A549 (cell line): ENCODE measurements at regions not wholly inside any gene's neighbourhood (a gene's known extent, or its start where the extent isn't known, plus 50 kb on each side); places are given as distances from the start of the nearest gene placed in this dataset.

Experiments used
- ATAC-seq, 2 experiments: fragments of 200-7000 bp in 1 of 2; fragments of >200 bp in 1 of 2; cut with Nextera tagmentation in 1 of 2; cut with Tn5 transposase in 1 of 2; 3 replicates each; pipeline versions ENCODE4 v1.8.0 to v1.9.1; 2018 to 2020; ENCODE audit warnings: mild to moderate bottlenecking in 1 of 2, moderate library complexity in 1 of 2
- CTCF ChIA-PET: fragments of 300-600 bp; sonication (Branson Sonifier 250); formaldehyde crosslinking; extraction: SDS; loops from one replicate; lab custom pipeline; 2021; ENCODE audit warnings: antibody characterized with exemption, inconsistent platforms; lab: Yijun Ruan, JAX
- POLR2A ChIA-PET: fragments of 350-600 bp; formaldehyde crosslinking; extraction: SDS; loops from one replicate; lab custom pipeline; 2021; ENCODE audit warnings: antibody characterized with exemption, inconsistent platforms; lab: Yijun Ruan, JAX
- DNase-seq, 2 experiments: peaks; one replicate each; pipeline versions ENCODE4 v3.0.0 to v3.0.0-alpha.2; 2011 to 2016; ENCODE audit warnings: low read depth in 1 of 2, low spot score in 1 of 2
- FAIRE-seq: peaks from 2 replicates; lab custom pipeline; 2011; peaks lifted over from hg19 to GRCh38; lab: Jason Lieb, UNC
- H3K27ac ChIP-seq, 2 experiments: fragments of >200 bp; sonication (Bioruptor Twin); formaldehyde crosslinking; 3 replicates each; pipeline ENCODE4 v1.5.1; 2016 to 2017
- H3K4me1 ChIP-seq: fragments of >200 bp; sonication (Bioruptor Twin); formaldehyde crosslinking; 3 replicates; pipeline ENCODE4 v1.6.1; 2016
- H3K4me2 ChIP-seq: fragments of >200 bp; sonication (Bioruptor Twin); formaldehyde crosslinking; 3 replicates; pipeline ENCODE4 v1.6.1; 2016
- H3K4me3 ChIP-seq: fragments of >200 bp; sonication (Bioruptor Twin); formaldehyde crosslinking; 3 replicates; pipeline ENCODE4 v1.5.1; 2016
- H3K9me3 ChIP-seq: fragments of >200 bp; sonication (Bioruptor Twin); formaldehyde crosslinking; 3 replicates; pipeline ENCODE4 v1.6.1; 2016
- BCL3 ChIP-seq: fragments of >200 bp; sonication (Bioruptor Twin); formaldehyde crosslinking; IDR thresholded peaks from 3 replicates; pipeline ENCODE4 v1.6.1; 2016
- BHLHE40 ChIP-seq: IDR thresholded peaks from 2 replicates; pipeline ENCODE4 v1.6.1; 2012; ENCODE audit warnings: low read depth, low read length, inconsistent platforms
- CBX2 ChIP-seq: fragments of 200-600 bp; sonication (generic); IDR thresholded peaks from 2 replicates; pipeline ENCODE4 v1.6.1; 2016; ENCODE audit warnings: low read depth, mild to moderate bottlenecking, borderline replicate concordance
- CEBPB ChIP-seq, 2 experiments: fragments of >200 bp in 1 of 2; sonication (Bioruptor Twin) in 1 of 2; formaldehyde crosslinking in 1 of 2; IDR thresholded peaks; 2 replicates each; pipeline ENCODE4 v1.6.1; 2012 to 2016
- CHD2 ChIP-seq: fragments of 150-350 bp; IDR thresholded peaks from 2 replicates; pipeline ENCODE4 v1.6.1; 2014; ENCODE audit warnings: low read length; ENCODE audit not compliant: partially characterized antibody
- CHD4 ChIP-seq: fragments of 200-600 bp; sonication (generic); IDR thresholded peaks from 2 replicates; pipeline ENCODE4 v1.6.1; 2016; ENCODE audit warnings: antibody characterized with exemption, mild to moderate bottlenecking, borderline replicate concordance
- E2F6 ChIP-seq: IDR thresholded peaks from 2 replicates; pipeline ENCODE4 v1.6.1; 2012; ENCODE audit warnings: low read depth, borderline replicate concordance
- EHF ChIP-seq: fragments of 250-450 bp; sonication (Bioruptor Pico); IDR thresholded peaks from 2 replicates; pipeline ENCODE4 v1.5.0; 2020; ENCODE audit warnings: mild to moderate bottlenecking
- EHMT2 ChIP-seq: fragments of 200-600 bp; sonication (generic); IDR thresholded peaks from 2 replicates; pipeline ENCODE4 v1.6.1; 2016; ENCODE audit warnings: antibody characterized with exemption, low read depth, mild to moderate bottlenecking, moderate library complexity
- ELK1 ChIP-seq: fragments of 150-350 bp; IDR thresholded peaks from 2 replicates; pipeline ENCODE4 v1.6.1; 2014; ENCODE audit warnings: low read depth, mild to moderate bottlenecking, low read length
- EP300 ChIP-seq, 2 experiments: fragments of >200 bp; sonication (Bioruptor Twin); formaldehyde crosslinking; IDR thresholded peaks; 2 replicates in 1 of 2; 3 replicates in 1 of 2; pipeline ENCODE4 v1.6.1; 2016 to 2017
- FOSB ChIP-seq: fragments of 250-450 bp; sonication (Bioruptor Pico); IDR thresholded peaks from 2 replicates; pipeline ENCODE4 v1.5.0; 2020; ENCODE audit warnings: mild to moderate bottlenecking, moderate library complexity
- FOXS1 ChIP-seq: fragments of 250-450 bp; sonication (Bioruptor Pico); IDR thresholded peaks from 2 replicates; pipeline ENCODE4 v1.5.0; 2020; ENCODE audit warnings: mild to moderate bottlenecking, moderate library complexity
- HMGXB4 ChIP-seq: fragments of 250-450 bp; sonication (Bioruptor Pico); IDR thresholded peaks from 2 replicates; pipeline ENCODE4 v1.5.0; 2021; ENCODE audit warnings: mild to moderate bottlenecking, moderate library complexity, borderline replicate concordance
- HOXB13 ChIP-seq: fragments of 250-450 bp; sonication (Bioruptor Pico); IDR thresholded peaks from 2 replicates; pipeline ENCODE4 v1.5.0; 2020; ENCODE audit warnings: low read depth, mild to moderate bottlenecking, moderate library complexity
- JUNB ChIP-seq: fragments of >200 bp; sonication (Bioruptor Twin); formaldehyde crosslinking; IDR thresholded peaks from 2 replicates; pipeline ENCODE4 v1.6.1; 2016
- MYC ChIP-seq: IDR thresholded peaks from 2 replicates; pipeline ENCODE4 v1.6.1; 2012; ENCODE audit warnings: mild to moderate bottlenecking, inconsistent platforms, low read length, improper control_type of control experiment, borderline replicate concordance
- NFE2L2 ChIP-seq: fragments of 150-350 bp; conservative IDR thresholded peaks from 2 replicates; pipeline ENCODE4 v1.6.1; 2014; ENCODE audit warnings: low read length
- NPAS2 ChIP-seq: fragments of 250-450 bp; sonication (Bioruptor Pico); IDR thresholded peaks from 2 replicates; pipeline ENCODE4 v1.8.0; 2022; ENCODE audit warnings: mild to moderate bottlenecking, moderate library complexity, borderline replicate concordance
- POLR2A ChIP-seq: IDR thresholded peaks from 2 replicates; pipeline ENCODE4 v1.6.1; 2012; ENCODE audit warnings: mild to moderate bottlenecking, low read length
- POLR2AphosphoS2 ChIP-seq: conservative IDR thresholded peaks from 2 replicates; pipeline ENCODE4 v1.6.1; 2012; ENCODE audit warnings: low read length, improper control_type of control experiment, inconsistent platforms
- RAD21 ChIP-seq, 2 experiments: fragments of >200 bp in 1 of 2; sonication (Bioruptor Twin) in 1 of 2; formaldehyde crosslinking in 1 of 2; IDR thresholded peaks in 1 of 2; conservative IDR thresholded peaks in 1 of 2; 2 replicates in 1 of 2; 3 replicates in 1 of 2; pipeline ENCODE4 v1.6.1; 2012 to 2018; ENCODE audit warnings: inconsistent platforms in 1 of 2
- RFX5 ChIP-seq: fragments of 450-650 bp; IDR thresholded peaks from 2 replicates; pipeline ENCODE4 v1.7.1; 2014; ENCODE audit warnings: antibody characterized with exemption, mild to moderate bottlenecking, moderate library complexity
- SREBF2 ChIP-seq: fragments of 450-650 bp; IDR thresholded peaks from 2 replicates; pipeline ENCODE4 v1.6.1; 2014; ENCODE audit warnings: mild to moderate bottlenecking, moderate library complexity
- TP53 ChIP-seq: fragments of 250-450 bp; sonication (Bioruptor Pico); IDR thresholded peaks from 2 replicates; pipeline ENCODE4 v1.5.0; 2021; ENCODE audit warnings: mild to moderate bottlenecking, moderate library complexity
- ZFP36 ChIP-seq: fragments of 450-650 bp; IDR thresholded peaks from 2 replicates; pipeline ENCODE4 v1.6.1; 2014; ENCODE audit warnings: borderline replicate concordance; ENCODE audit not compliant: partially characterized antibody
- ZNF302 ChIP-seq: fragments of 250-450 bp; sonication (Bioruptor Pico); IDR thresholded peaks from 2 replicates; pipeline ENCODE4 v1.9.0; 2021; ENCODE audit warnings: inconsistent platforms, mild to moderate bottlenecking, moderate library complexity
- WGBS: methylation state at CpG from one replicate; pipeline ENCODE4 v1.1.6; 2017; ENCODE audit errors: missing lambda C conversion rate; 5-methylcytosine and 5-hydroxymethylcytosine counted together

- TF ChIP-seq HOXB13 (CRISPR knock-in tag) (no peak), EHF (no peak)
- TF ChIP-seq, all 56 proteins: peak for 0
Observed at GRCh38 chr17:77765292-77765691, 193.2 kb upstream of the TNRC6C start (continued).

GRCh38 chr17:77767148-77767547, 191.4 kb upstream of the TNRC6C start:
- ChIA-PET POLR2A (no interaction called here), CTCF (no interaction called here)
- ATAC-seq, result no peak
- FAIRE-seq, result no peak
- DNase-seq, result no peak
- TF ChIP-seq NPAS2 (CRISPR knock-in tag) (no peak), SREBF2 (no peak), FOSB (CRISPR knock-in tag) (no peak), CHD4 (no peak), E2F6 (no peak)
- TF ChIP-seq, all 56 proteins: peak for 0
- no peaks in the 10 kb centered on the region for H3K9me3 ChIP-seq
- no peak overlapping the region for H3K27ac ChIP-seq
- no peak overlapping the region for H3K4me3 ChIP-seq
- H3K4me2 ChIP-seq, result no peak overlapping the region
- no peaks in the 10 kb centered on the region for H3K4me1 ChIP-seq

- Histone ChIP-seq H3K27ac (no peak overlapping the region), H3K4me2 (no peak overlapping the region), H3K9me3 (no peaks in the 10 kb centered on the region), H3K4me1 (no peaks in the 10 kb centered on the region), H3K4me3 (no peak overlapping the region)
- POLR2A ChIA-PET, result interaction anchor here (1.0 kb wide), 1 partner anchor 190 kb away, joined by 3 read pairs; the partner anchor contains the start of gene TNRC6C
- DNase-seq (no peak), FAIRE-seq (no peak), ATAC-seq (no peak; a peak in 1 of 6 replicates)
- 43% methylated on average over 14 of the region's 14 CpGs for WGBS
- no peak for TF ChIP-seq RFX5
- no peak for TF ChIP-seq ELK1
- TF ChIP-seq FOSB (CRISPR knock-in tag), result no peak
- TF ChIP-seq NFE2L2, result no peak
- no peak for TF ChIP-seq HOXB13 (CRISPR knock-in tag)
- no peak for TF ChIP-seq CBX2
- no peak for TF ChIP-seq EHMT2
- no peak for TF ChIP-seq JUNB
- TF ChIP-seq BHLHE40, result no peak
- CTCF ChIA-PET, result interaction anchor here (1.3 to 6.2 kb wide), 3 partner anchors 22 to 251 kb away, joined by 3 to 59 read pairs (median 5); no protein-coding TSS in a partner anchor
Observed at GRCh38 chr17:77768248-77768852, 190.2 kb upstream of the TNRC6C start.

- FAIRE-seq, result no peak
- Histone ChIP-seq H3K4me3 (no peak overlapping the region), H3K4me1 (no peaks in the 10 kb centered on the region), H3K4me2 (no peak overlapping the region), H3K27ac (no peak overlapping the region), H3K9me3 (no peaks in the 10 kb centered on the region)
- TF ChIP-seq FOXS1 (CRISPR knock-in tag) (no peak), ZFP36 (no peak), ZNF302 (CRISPR knock-in tag) (no peak), BCL3 (no peak), HMGXB4 (CRISPR knock-in tag) (no peak), CHD2 (no peak), RAD21 (conservative IDR thresholded peaks at IDR 0.05 in 1 of 2, IDR thresholded peaks at IDR 0.05 in 1 of 2) (no peak), RFX5 (no peak), E2F6 (no peak), CEBPB (IDR thresholded peaks at IDR 0.05) (no peak), MYC (no peak), TP53 (CRISPR knock-in tag) (no peak), POLR2AphosphoS2 (no peak), EP300 (IDR thresholded peaks at IDR 0.05) (no peak), POLR2A (no peak)
- CTCF ChIA-PET, result interaction anchor here (1.1 to 6.2 kb wide), 6 partner anchors 16 to 271 kb away, joined by 3 to 59 read pairs (median 4); no protein-coding TSS in a partner anchor
- no peak for ATAC-seq
- POLR2A ChIA-PET, result interaction anchor here (1.0 kb wide), 1 partner anchor 189 kb away, joined by 3 read pairs; the partner anchor contains the start of gene TNRC6C
- no peak for DNase-seq
- WGBS, result 70% methylated on average over 7 of the region's 7 CpGs
Observed at GRCh38 chr17:77769215-77769614, 189.3 kb upstream of the TNRC6C start.
